22Rv1 (cell line): ENCODE measurements at regions not wholly inside any gene's neighbourhood (a gene's known extent, or its start where the extent isn't known, plus 50 kb on each side); places are given as distances from the start of the nearest gene placed in this dataset.

Source experiments
- CTCF ChIP-seq: fragments of 450-650 bp; IDR thresholded peaks from 2 replicates; pipeline ENCODE4 v1.5.1; 2017; ENCODE audit warnings: mild to moderate bottlenecking
- ZFX ChIP-seq: fragments of 450-650 bp; IDR thresholded peaks from 2 replicates; pipeline ENCODE4 v1.6.1; 2017; ENCODE audit warnings: antibody characterized with exemption, borderline replicate concordance

- TF ChIP-seq ZFX (no peak), CTCF (no peak)
Measured at GRCh38 chrX:34560180-34560579, 96.9 kb downstream of the TMEM47 start.
